OCI-LY3 (cell line): ENCODE measurements at regions not wholly inside any gene's neighbourhood (a gene's known extent, or its start where the extent isn't known, plus 50 kb on each side); places are given as distances from the start of the nearest gene placed in this dataset.

Experiments used
- CTCF ChIP-seq: fragments of 200-600, 300-600 bp; sonication (generic); IDR thresholded peaks from 2 replicates; pipeline ENCODE4 v1.5.1; 2014; ENCODE audit warnings: antibody characterized with exemption, low read length, low read depth
- EZH2phosphoT487 ChIP-seq: fragments of 200-600 bp; shearing (Covaris generic); IDR thresholded peaks from 2 replicates; pipeline ENCODE4 v1.6.1; 2018; ENCODE audit warnings: antibody characterized with exemption, mixed run types, low read depth

- TF ChIP-seq CTCF (no peak), EZH2phosphoT487 (no peak)
Measured at GRCh38 chr1:194028002-194028401, 841.6 kb upstream of the B3GALT2 start.
